H7 (cell line): ENCODE measurements at regions not wholly inside any gene's neighbourhood (a gene's known extent, or its start where the extent isn't known, plus 50 kb on each side); places are given as distances from the start of the nearest gene placed in this dataset.

ENCODE experiments used
- DNase-seq: peaks from one replicate; pipeline ENCODE4 v3.0.0; 2012
- H3K27me3 ChIP-seq: 2 replicates; pipeline ENCODE4 v1.6.0; 2011; ENCODE audit warnings: mild to moderate bottlenecking, low read length; ENCODE audit not compliant: control insufficient read depth, insufficient read depth
- H3K36me3 ChIP-seq: replicated peaks from 2 replicates; pipeline ENCODE4 v1.5.1; 2011; ENCODE audit warnings: low read length; ENCODE audit not compliant: control insufficient read depth, insufficient read depth
- H3K4me3 ChIP-seq: 2 replicates; pipeline ENCODE4 v1.5.1; 2011; ENCODE audit warnings: low read depth, mild to moderate bottlenecking, control low read depth, low read length, moderate library complexity; ENCODE audit not compliant: insufficient read depth

GRCh38 chr10:28946479-28946878, 269.2 kb downstream of the BAMBI start:
- H3K36me3 ChIP-seq, result no peaks in the 10 kb centered on the region
- no peak overlapping the region for H3K4me3 ChIP-seq
- H3K27me3 ChIP-seq, result no peaks in the 10 kb centered on the region
- DNase-seq, result no peak

GRCh38 chr10:28947171-28947570, 269.9 kb downstream of the BAMBI start:
- no peak for DNase-seq

DNA sequence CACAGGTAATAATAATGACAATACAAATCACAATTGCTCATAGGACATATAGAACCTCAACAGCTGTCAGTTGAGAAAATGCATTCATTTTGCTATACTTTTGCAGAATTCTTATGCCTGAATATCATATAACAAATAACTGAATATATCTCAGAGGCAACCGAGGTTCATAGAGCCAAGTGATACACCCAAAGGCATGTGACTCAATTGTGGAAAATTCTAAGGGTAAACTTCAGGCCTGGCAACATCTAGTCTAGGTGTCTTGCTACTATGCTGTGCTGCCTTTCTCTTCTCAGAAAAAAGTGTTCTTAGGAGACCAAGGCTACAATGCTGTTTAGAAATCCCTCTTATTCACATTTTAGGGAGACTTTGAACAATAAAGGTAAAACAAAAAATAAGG, 270.7 kb downstream of the BAMBI start:
- no peaks in the 10 kb centered on the region for H3K27me3 ChIP-seq
- no peak for DNase-seq
- H3K36me3 ChIP-seq, result no peaks in the 10 kb centered on the region
- no peak overlapping the region for H3K4me3 ChIP-seq

More at GRCh38 chr10:28947171-28947570, 269.9 kb downstream of the BAMBI start:
- H3K4me3 ChIP-seq, result no peak overlapping the region
- no peaks in the 10 kb centered on the region for H3K36me3 ChIP-seq
- no peaks in the 10 kb centered on the region for H3K27me3 ChIP-seq

GRCh38 chr10:28949005-28950004, 272.0 kb downstream of the BAMBI start:
- H3K27me3 ChIP-seq, result no peaks in the 10 kb centered on the region
- no peaks in the 10 kb centered on the region for H3K36me3 ChIP-seq
- DNase-seq, result no peak
- H3K4me3 ChIP-seq, result no peak overlapping the region

- Histone ChIP-seq H3K36me3 (no peaks in the 10 kb centered on the region), H3K4me3 (no peak overlapping the region), H3K27me3 (no peaks in the 10 kb centered on the region)
- no peak for DNase-seq
Measured at GRCh38 chr10:28951484-28951883, 274.2 kb downstream of the BAMBI start.

DNA sequence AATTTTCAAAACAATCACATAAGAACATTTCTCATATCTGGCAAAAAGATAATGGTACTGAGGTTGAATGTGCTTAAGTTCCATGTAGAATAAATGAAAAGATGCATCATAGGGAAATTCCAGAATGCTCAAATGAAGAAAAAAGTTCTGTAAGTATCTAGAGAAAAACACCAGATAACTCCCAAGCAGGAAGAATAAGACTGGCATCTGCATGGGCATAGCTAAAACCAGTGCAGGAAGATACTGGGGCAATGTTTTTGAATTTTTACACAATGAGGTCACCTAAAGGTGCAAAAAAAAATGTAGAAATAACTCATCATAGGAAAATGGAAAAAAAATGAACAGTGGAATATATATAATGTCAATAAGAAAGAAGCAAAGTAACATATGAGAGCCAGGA, 275.2 kb downstream of the BAMBI start:
- H3K36me3 ChIP-seq, result no peaks in the 10 kb centered on the region
- no peaks in the 10 kb centered on the region for H3K27me3 ChIP-seq
- H3K4me3 ChIP-seq, result no peak overlapping the region
- no peak for DNase-seq

- Histone ChIP-seq H3K36me3 (no peaks in the 10 kb centered on the region), H3K4me3 (no peak overlapping the region), H3K27me3 (no peaks in the 10 kb centered on the region)
- no peak for DNase-seq
Measured at GRCh38 chr10:28954211-28954610, 276.9 kb downstream of the BAMBI start.

DNA sequence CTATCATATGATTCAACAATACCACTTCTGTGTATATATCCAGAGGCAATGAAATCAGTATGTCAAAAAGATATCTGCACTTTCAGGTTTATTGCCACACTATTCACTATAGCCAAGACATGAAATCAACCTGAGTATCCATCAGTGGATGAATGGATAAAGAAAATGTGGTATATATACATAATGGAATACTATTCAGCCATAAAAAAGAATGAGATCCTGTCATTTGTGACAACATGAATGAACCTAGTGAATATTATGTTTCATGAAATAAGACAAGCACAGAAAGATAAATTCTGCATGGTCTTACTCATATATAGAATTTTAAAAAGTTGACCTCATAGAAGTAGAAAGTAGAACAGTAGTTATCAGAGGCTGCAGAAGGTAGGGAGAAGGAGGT, 281.1 kb downstream of the BAMBI start:
- Histone ChIP-seq H3K36me3 (no peaks in the 10 kb centered on the region), H3K4me3 (no peak overlapping the region), H3K27me3 (no peaks in the 10 kb centered on the region)
- no peak for DNase-seq

DNA sequence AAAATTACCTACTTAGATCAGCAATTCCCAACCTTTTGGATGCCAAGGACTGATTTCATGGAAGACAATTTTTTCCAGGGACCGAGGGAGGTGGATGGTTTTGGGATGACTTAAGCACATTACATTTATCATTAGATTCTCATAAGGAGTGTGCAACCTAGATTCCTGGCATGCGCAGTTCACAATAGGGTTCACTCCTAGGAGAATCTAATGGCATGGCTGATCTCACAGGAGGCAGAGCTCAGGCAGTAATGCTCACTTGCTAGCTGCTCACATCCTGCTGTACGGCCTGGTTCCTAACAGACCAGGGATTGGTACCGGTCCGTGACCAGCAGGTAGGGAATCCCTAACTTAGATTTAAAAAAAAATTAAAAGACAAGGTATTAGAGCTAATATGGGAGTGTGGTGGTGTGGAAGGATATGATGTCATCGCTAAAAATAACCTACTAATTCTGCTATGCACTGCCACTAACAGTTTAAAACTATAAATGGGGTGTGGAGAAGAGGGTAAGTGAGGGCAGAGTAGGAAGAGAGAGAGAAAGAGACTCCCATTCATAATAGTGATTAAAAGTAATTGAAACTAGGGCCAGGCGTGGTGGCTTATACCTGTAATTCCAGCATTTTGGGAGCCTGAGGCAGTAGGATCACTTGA, 282.7 kb downstream of the BAMBI start:
- no peak overlapping the region for H3K4me3 ChIP-seq
- no peak for DNase-seq
- no peaks in the 10 kb centered on the region for H3K27me3 ChIP-seq
- H3K36me3 ChIP-seq, result no peaks in the 10 kb centered on the region

GRCh38 chr10:28962768-28963167, 285.4 kb downstream of the BAMBI start:
- no peak for DNase-seq
- H3K36me3 ChIP-seq, result no peaks in the 10 kb centered on the region
- no peak overlapping the region for H3K4me3 ChIP-seq
- no peaks in the 10 kb centered on the region for H3K27me3 ChIP-seq

DNA sequence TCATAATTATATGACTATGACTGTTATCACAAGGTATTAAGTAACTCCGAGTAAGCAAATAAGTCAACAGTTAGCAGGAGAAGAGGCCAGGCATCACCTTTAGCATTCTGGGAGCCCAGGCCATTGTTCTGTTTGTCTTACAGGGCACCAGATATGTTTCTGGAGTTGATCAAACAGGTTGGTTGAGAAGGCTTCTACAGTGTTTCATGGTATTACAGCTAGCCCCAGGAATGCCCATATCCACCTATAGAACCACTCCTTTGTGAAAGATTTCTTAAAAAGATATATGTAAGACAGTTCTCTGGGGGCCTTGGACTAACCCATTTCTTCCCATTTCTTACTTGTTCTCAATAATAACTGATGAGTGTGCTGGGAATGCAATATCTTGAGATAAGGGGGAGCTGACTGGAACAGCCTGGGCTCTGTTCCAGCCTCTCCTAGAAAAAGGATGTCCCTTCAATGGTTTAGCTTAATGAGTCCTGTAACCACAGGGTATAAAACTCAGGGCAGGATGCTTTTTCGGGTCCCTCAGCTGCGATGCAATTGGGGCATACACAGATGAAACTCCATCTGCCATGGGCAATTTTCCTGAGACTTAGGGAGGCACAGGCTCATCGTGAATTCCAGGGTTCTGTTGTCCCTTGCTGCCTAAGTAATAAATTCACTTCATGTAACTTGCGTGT, 286.4 kb downstream of the BAMBI start:
- Histone ChIP-seq H3K27me3 (no peaks in the 10 kb centered on the region), H3K4me3 (no peak overlapping the region), H3K36me3 (no peaks in the 10 kb centered on the region)
- no peak for DNase-seq

- Histone ChIP-seq H3K4me3 (no peak overlapping the region), H3K36me3 (no peaks in the 10 kb centered on the region), H3K27me3 (no peaks in the 10 kb centered on the region)
- no peak for DNase-seq
Measured at GRCh38 chr10:28965937-28966336, 288.6 kb downstream of the BAMBI start.

DNA sequence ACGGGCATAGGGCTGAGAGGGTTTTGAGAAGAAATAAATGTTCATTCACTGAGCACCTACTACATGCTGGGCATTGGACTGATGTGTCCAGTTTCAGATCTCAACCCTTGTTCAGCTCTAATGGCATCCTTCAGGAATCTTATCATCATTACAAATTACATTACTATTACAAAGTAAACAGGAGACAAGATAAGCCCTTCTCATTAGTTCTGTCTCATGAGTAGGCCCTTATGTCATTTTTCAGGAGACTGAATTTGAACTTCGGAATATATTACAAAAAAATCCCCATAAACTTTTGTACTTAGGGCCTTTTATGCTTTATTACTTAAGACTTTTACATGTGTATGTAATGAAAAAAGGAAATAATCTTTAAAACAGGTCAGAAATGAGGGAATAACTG, 289.7 kb downstream of the BAMBI start:
- Histone ChIP-seq H3K27me3 (no peaks in the 10 kb centered on the region), H3K36me3 (no peaks in the 10 kb centered on the region)
- DNase-seq, result no peak

GRCh38 chr10:28969413-28969812, 292.1 kb downstream of the BAMBI start:
- no peaks in the 10 kb centered on the region for H3K27me3 ChIP-seq
- no peak for DNase-seq
- no peak overlapping the region for H3K4me3 ChIP-seq
- no peaks in the 10 kb centered on the region for H3K36me3 ChIP-seq

More for the DNA sequence above, 289.7 kb downstream of the BAMBI start:
- H3K4me3 ChIP-seq, result no peak overlapping the region

GRCh38 chr10:28970231-28970630, 292.9 kb downstream of the BAMBI start:
- no peaks in the 10 kb centered on the region for H3K36me3 ChIP-seq
- H3K4me3 ChIP-seq, result no peak overlapping the region
- DNase-seq, result no peak
- H3K27me3 ChIP-seq, result no peaks in the 10 kb centered on the region; the same call in 1 of the 2 replicates
